Spinal cord (tissue), 9 donors: ENCODE measurements at regions not wholly inside any gene's neighbourhood (a gene's known extent, or its start where the extent isn't known, plus 50 kb on each side); places are given as distances from the start of the nearest gene placed in this dataset.
A peak's percentile ranks its signal among the peaks of the same experiment; 100 is the strongest.

Experiments used
- DNase-seq, 6 donors: peaks; one replicate each; pipeline versions ENCODE4 v3.0.0 to v3.0.0-alpha.2; 2013 to 2015; ENCODE audit warnings: low spot score in 6 of 6, low read depth in 4 of 6
- H3K27ac ChIP-seq: one replicate; pipeline ENCODE4 v1.5.1; 2013; ENCODE audit warnings: low read depth, low read length, control low read depth
- H3K27me3 ChIP-seq: one replicate; pipeline ENCODE4 v1.6.1; 2013; ENCODE audit warnings: low read length; ENCODE audit not compliant: control insufficient read depth, insufficient read depth
- H3K36me3 ChIP-seq: one replicate; pipeline ENCODE4 v1.6.1; 2013; ENCODE audit warnings: low read length; ENCODE audit not compliant: control insufficient read depth, insufficient read depth
- H3K4me1 ChIP-seq: one replicate; pipeline ENCODE4 v1.6.1; 2013; ENCODE audit warnings: low read length; ENCODE audit not compliant: control insufficient read depth, insufficient read depth
- H3K4me3 ChIP-seq: one replicate; pipeline ENCODE4 v1.5.1; 2013; ENCODE audit warnings: low read depth, low read length, control low read depth
- H3K9me3 ChIP-seq: one replicate; pipeline ENCODE4 v1.6.1; 2013; ENCODE audit warnings: low read length; ENCODE audit not compliant: control insufficient read depth, insufficient read depth
- WGBS: methylation state at CpG from one replicate; pipeline ENCODE4 v1.1.5; 2013; ENCODE audit warnings: missing lambda C conversion rate; ENCODE audit not compliant: insufficient coverage; 5-methylcytosine and 5-hydroxymethylcytosine counted together
- donor health status: healthy.

- H3K9me3 ChIP-seq: no peaks in the 10 kb centered on the region
- H3K27ac ChIP-seq: no peak overlapping the region
- no peak for DNase-seq
- H3K4me3 ChIP-seq: no peak overlapping the region
- no peaks in the 10 kb centered on the region for H3K36me3 ChIP-seq
- peaks cover 3% of the 10 kb centered on the region for H3K4me1 ChIP-seq
- WGBS: 81% methylated on average over 6 of the region's 8 CpGs
- H3K27me3 ChIP-seq: no peaks in the 10 kb centered on the region
Measured at GRCh38 chr17:15882058-15882720, 62.7 kb upstream of the ADORA2B start.

GRCh38 chr17:15882777-15883176, 62.2 kb upstream of the ADORA2B start:
- no peaks in the 10 kb centered on the region for H3K9me3 ChIP-seq
- no peak overlapping the region for H3K4me3 ChIP-seq
- no peak for DNase-seq
- no peaks in the 10 kb centered on the region for H3K36me3 ChIP-seq
- no peak overlapping the region for H3K27ac ChIP-seq
- no CpG with 5 or more reads among the region's 4 CpGs for WGBS
- H3K27me3 ChIP-seq: no peaks in the 10 kb centered on the region
- H3K4me1 ChIP-seq: peaks cover 3% of the 10 kb centered on the region

- H3K9me3 ChIP-seq: no peaks in the 10 kb centered on the region
- no peaks in the 10 kb centered on the region for H3K27me3 ChIP-seq
- H3K4me3 ChIP-seq: no peak overlapping the region
- WGBS: 94% methylated on average over 5 of the region's 8 CpGs
- peaks cover 3% of the 10 kb centered on the region for H3K4me1 ChIP-seq
- DNase-seq: no peak
- H3K36me3 ChIP-seq: no peaks in the 10 kb centered on the region
- no peak overlapping the region for H3K27ac ChIP-seq
Measured at GRCh38 chr17:15883617-15884111, 61.3 kb upstream of the ADORA2B start.

DNA sequence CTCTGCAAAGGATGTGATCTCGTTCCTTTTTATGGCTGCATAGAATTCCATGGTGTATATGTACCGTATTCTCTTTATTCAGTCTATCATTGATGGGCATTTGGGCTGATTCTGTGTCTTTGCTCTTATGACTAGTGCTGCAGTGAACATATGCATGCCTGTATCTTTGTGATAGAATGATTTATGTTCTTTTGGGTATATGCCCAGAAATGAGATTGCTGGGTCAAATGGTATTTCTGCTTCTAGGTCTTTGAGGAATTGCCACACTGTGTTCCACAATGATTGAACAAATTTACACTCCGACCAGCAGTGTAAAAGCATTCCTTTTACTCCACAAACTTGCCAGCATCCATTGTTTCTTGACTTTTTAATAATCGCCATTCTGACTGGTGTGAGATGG, 60.2 kb upstream of the ADORA2B start:
- Histone ChIP-seq H3K4me1 (peaks cover 3% of the 10 kb centered on the region), H3K36me3 (no peaks in the 10 kb centered on the region), H3K27ac (no peak overlapping the region), H3K4me3 (no peak overlapping the region), H3K9me3 (no peaks in the 10 kb centered on the region), H3K27me3 (no peaks in the 10 kb centered on the region)
- 100% methylated on average over 2 of the region's 4 CpGs for WGBS
- no peak for DNase-seq

- Histone ChIP-seq H3K27me3 (no peaks in the 10 kb centered on the region), H3K4me1 (peaks cover 3% of the 10 kb centered on the region), H3K9me3 (no peaks in the 10 kb centered on the region), H3K4me3 (no peak overlapping the region), H3K27ac (no peak overlapping the region), H3K36me3 (no peaks in the 10 kb centered on the region)
- DNase-seq: no peak
- WGBS: 83% methylated on average over 2 of the region's 2 CpGs
Measured at GRCh38 chr17:15885770-15886169, 59.2 kb upstream of the ADORA2B start.

- no peak overlapping the region for H3K27ac ChIP-seq
- no peak overlapping the region for H3K4me3 ChIP-seq
- 89% methylated on average over 8 of the region's 8 CpGs for WGBS
- DNase-seq: no peak
- no peaks in the 10 kb centered on the region for H3K9me3 ChIP-seq
- no peaks in the 10 kb centered on the region for H3K36me3 ChIP-seq
- no peaks in the 10 kb centered on the region for H3K27me3 ChIP-seq
- H3K4me1 ChIP-seq: peaks cover 3% of the 10 kb centered on the region
Measured at GRCh38 chr17:15886221-15886620, 58.7 kb upstream of the ADORA2B start.

DNA sequence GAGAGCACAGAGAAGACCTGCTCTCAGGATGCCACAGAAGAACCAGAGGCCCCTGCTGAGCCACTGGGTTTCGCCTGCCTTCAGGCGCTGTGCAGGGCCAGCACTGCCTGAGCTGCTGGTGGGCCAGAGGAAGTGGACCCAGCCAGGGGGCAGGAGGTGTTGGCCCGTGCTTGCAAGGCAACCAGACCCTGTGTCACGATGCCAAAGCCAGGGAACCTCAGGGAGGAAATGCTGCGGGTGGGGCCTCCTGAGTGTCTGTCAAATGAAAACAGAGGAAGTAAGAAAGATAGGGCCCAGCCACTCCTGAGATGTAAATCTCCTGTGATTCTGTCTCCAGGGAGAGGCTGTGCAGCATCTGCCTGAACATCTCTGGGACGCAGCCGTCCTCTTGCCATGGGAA, 58.1 kb upstream of the ADORA2B start:
- no peak overlapping the region for H3K27ac ChIP-seq
- no peaks in the 10 kb centered on the region for H3K27me3 ChIP-seq
- DNase-seq: no peak
- H3K4me3 ChIP-seq: no peak overlapping the region
- no peaks in the 10 kb centered on the region for H3K36me3 ChIP-seq
- H3K4me1 ChIP-seq: peaks cover 3% of the 10 kb centered on the region
- WGBS: 71% methylated on average over 7 of the region's 7 CpGs
- no peaks in the 10 kb centered on the region for H3K9me3 ChIP-seq

- H3K36me3 ChIP-seq: no peaks in the 10 kb centered on the region
- no CpG with 5 or more reads among the region's 2 CpGs for WGBS
- H3K27me3 ChIP-seq: no peaks in the 10 kb centered on the region
- peak in 1 of 6 donors; percentile 58 for DNase-seq
- H3K4me3 ChIP-seq: no peak overlapping the region
- H3K9me3 ChIP-seq: no peaks in the 10 kb centered on the region
- H3K4me1 ChIP-seq: peaks cover 3% of the 10 kb centered on the region
- no peak overlapping the region for H3K27ac ChIP-seq
Measured at GRCh38 chr17:15888436-15888835, 56.5 kb upstream of the ADORA2B start.

DNA sequence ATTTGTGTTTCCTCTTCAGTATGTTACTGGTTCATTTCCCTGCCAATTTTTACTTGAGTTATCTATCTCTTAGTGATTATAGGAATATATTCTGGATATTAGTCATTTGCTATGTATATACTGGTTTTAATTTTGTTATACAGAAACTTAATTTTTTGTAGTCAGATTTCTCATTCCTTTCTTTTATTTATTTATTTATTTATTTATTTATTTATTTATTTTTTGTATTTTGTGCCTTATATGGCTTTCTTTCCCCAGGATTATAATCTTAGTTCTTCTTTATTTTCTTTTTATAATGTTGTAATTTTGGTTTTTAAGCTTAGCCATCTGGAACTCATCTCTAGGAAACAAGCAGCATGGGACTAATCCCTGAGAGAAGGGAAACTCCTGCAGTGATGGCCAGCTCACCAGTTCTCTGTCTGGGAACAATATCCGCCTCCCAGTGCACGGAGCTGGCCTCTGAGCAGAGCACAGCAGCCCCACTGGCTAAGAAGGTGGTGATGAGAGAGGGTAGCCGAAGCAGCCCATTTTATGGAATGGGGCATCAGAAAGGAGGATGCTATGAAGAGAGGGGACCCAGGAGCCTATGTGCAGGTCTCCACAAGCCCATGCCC, 54.5 kb upstream of the ADORA2B start:
- Histone ChIP-seq H3K27me3 (no peaks in the 10 kb centered on the region), H3K27ac (no peak overlapping the region), H3K9me3 (no peaks in the 10 kb centered on the region), H3K4me3 (no peak overlapping the region), H3K4me1 (peaks cover 3% of the 10 kb centered on the region), H3K36me3 (no peaks in the 10 kb centered on the region)
- 78% methylated on average over 3 of the region's 3 CpGs for WGBS
- no peak for DNase-seq

- WGBS: 80% methylated on average over 1 of the region's 3 CpGs
- Histone ChIP-seq H3K9me3 (no peaks in the 10 kb centered on the region), H3K4me3 (no peak overlapping the region), H3K27me3 (no peaks in the 10 kb centered on the region), H3K4me1 (peaks cover 3% of the 10 kb centered on the region), H3K36me3 (no peaks in the 10 kb centered on the region), H3K27ac (no peak overlapping the region)
- DNase-seq: peak in 3 of 6 donors; percentile 13 to 58 (median 38)
Measured at GRCh38 chr17:15891318-15891717, 53.6 kb upstream of the ADORA2B start.
